IPS DF 6.9 (cell line): ENCODE measurements at regions not wholly inside any gene's neighbourhood (a gene's known extent, or its start where the extent isn't known, plus 50 kb on each side); places are given as distances from the start of the nearest gene placed in this dataset.

ENCODE experiments used
- DNase-seq: peaks from one replicate; pipeline ENCODE4 v3.0.0-alpha.2; 2013; ENCODE audit warnings: low read depth, low spot score
- H3K27ac ChIP-seq: one replicate; pipeline ENCODE4 v1.5.1; 2013; ENCODE audit warnings: low read length, control low read depth
- H3K27me3 ChIP-seq: 2 replicates; pipeline ENCODE4 v1.6.1; 2013; ENCODE audit warnings: mild to moderate bottlenecking, low read length; ENCODE audit not compliant: control insufficient read depth, insufficient read depth
- H3K36me3 ChIP-seq: 2 replicates; pipeline ENCODE4 v1.6.1; 2013; ENCODE audit warnings: low read length; ENCODE audit not compliant: control insufficient read depth, insufficient read depth
- H3K4me1 ChIP-seq: 2 replicates; pipeline ENCODE4 v1.6.1; 2013; ENCODE audit warnings: low read length; ENCODE audit not compliant: control insufficient read depth, insufficient read depth
- H3K4me3 ChIP-seq: 2 replicates; pipeline ENCODE4 v1.5.1; 2013; ENCODE audit warnings: mild to moderate bottlenecking, low read length
- H3K9me3 ChIP-seq: 2 replicates; pipeline ENCODE4 v1.6.1; 2013; ENCODE audit warnings: low read length, inconsistent platforms; ENCODE audit not compliant: control insufficient read depth, insufficient read depth
- WGBS: extraction: QIAGEN DNeasy Blood & Tissue Kit; methylation state at CpG from one replicate; pipeline ENCODE4 v1.1.7; 2013; ENCODE audit warnings: mixed read lengths, missing lambda C conversion rate; ENCODE audit not compliant: insufficient read length, insufficient coverage; 5-methylcytosine and 5-hydroxymethylcytosine counted together

DNA sequence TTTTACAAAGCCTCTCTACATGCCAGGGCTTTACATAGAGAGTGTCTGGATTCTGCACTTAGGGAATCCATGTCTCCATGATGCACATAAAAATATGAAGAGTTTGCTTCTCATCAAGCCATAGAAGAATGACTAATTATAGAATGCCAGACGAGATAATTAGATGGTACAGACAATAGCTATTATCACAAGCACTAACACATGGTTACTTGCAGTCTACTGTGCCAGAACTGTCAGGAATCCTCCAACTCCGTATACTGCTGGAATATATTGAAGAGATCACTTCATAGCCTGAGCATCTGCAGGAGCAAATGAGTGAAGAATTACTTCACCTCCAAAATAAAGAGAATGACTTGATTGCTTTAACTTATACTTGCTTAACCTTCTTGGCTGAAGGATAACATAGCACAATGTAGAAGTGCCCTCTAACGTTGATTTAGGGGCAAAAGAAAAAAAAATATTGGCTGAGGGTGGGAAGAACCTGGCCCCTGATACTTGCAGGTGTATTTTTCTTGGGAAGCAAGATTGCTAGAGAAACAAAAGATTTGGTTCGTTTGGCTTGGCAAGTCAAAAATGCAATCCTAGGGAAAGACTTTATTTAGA lies 272.8 kb upstream of the FAR2 start:
- H3K4me1 ChIP-seq: 0 out of 2 replicates have a peak, but pooled peaks cover 1% of the 10 kb centered on the region
- no peak overlapping the region for H3K4me3 ChIP-seq
- no CpG with 5 or more reads among the region's 4 CpGs for WGBS

DNA sequence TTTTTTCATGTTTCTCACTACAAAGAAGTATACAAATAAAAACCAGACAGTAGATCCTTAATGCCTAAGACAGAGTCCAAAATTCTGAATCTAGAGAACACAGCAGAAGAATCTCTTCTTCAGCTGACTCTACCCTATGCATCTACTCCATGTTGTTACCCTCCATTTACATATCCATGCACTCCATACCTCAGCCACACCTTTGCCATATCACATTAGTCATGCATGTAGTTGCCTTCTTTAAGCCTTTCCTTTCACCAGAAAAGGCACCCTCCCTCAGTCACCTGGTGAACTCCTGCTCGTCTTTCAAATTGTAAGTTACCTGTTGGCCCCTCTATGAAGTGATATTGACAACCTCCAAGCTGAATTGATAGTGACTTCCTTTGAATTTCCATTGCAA lies 271.2 kb upstream of the FAR2 start:
- Histone ChIP-seq H3K27ac (no peak overlapping the region), H3K9me3 (no peaks in the 10 kb centered on the region), H3K4me3 (no peak overlapping the region), H3K36me3 (no peaks in the 10 kb centered on the region), H3K4me1 (0 out of 2 replicates have a peak, but pooled peaks cover 1% of the 10 kb centered on the region), H3K27me3 (no peaks in the 10 kb centered on the region; the same call in 1 of the 2 replicates)
- DNase-seq: no peak
- no CpG with 5 or more reads among the region's 1 CpG for WGBS

More for the DNA sequence above, 272.8 kb upstream of the FAR2 start:
- H3K27ac ChIP-seq: no peak overlapping the region
- H3K36me3 ChIP-seq: no peaks in the 10 kb centered on the region
- no peaks in the 10 kb centered on the region; the same call in 1 of the 2 replicates for H3K27me3 ChIP-seq
- no peaks in the 10 kb centered on the region for H3K9me3 ChIP-seq
- DNase-seq: no peak

DNA sequence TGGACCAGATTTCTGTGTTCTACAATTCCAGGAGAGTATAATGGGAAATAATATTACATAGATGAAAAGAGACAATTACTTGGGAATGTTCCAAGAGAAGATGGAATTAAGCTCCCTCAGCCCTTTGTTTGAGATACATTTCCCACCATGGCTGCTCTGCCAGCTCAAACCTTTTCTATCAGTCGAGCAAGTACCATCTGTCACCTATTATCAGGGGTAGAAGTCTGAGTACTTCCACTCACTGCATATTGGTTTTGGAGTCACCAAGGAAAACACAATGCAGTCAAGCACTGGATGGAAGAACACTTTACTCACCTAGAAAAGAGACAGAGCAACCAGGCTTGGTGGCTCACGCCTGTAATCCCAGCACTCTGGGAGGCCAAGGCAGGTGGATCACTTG lies 270.4 kb upstream of the FAR2 start:
- Histone ChIP-seq H3K27me3 (no peaks in the 10 kb centered on the region; the same call in 1 of the 2 replicates), H3K4me3 (no peak overlapping the region), H3K9me3 (no peaks in the 10 kb centered on the region), H3K27ac (no peak overlapping the region), H3K36me3 (no peaks in the 10 kb centered on the region), H3K4me1 (0 out of 2 replicates have a peak, but pooled peaks cover 1% of the 10 kb centered on the region)
- no peak for DNase-seq
- WGBS: no CpG with 5 or more reads among the region's 2 CpGs

DNA sequence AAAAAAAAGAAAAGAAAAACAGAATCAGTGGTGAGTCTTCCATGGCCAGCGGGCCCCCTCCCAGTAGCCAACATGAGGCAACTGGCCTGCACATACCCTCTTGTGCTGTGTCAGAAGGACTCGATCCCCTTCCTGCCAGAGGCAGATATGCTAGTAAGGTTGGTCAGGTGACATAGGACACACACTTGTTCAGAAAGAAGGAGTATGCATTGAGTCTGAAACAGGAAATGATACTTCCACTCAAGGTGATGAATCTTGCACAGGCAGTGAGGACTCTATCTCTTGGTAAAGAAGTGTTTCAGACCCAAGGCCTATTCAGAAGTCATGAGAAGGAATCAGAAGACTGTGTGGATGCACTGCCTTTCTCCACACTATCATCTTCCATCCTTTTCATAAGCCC lies 269.7 kb upstream of the FAR2 start:
- Histone ChIP-seq H3K27me3 (no peaks in the 10 kb centered on the region; the same call in 1 of the 2 replicates), H3K4me3 (no peak overlapping the region), H3K27ac (no peak overlapping the region), H3K36me3 (no peaks in the 10 kb centered on the region), H3K4me1 (0 out of 2 replicates have a peak, but pooled peaks cover 1% of the 10 kb centered on the region), H3K9me3 (no peaks in the 10 kb centered on the region)
- WGBS: no CpG with 5 or more reads among the region's 2 CpGs
- DNase-seq: no peak

DNA sequence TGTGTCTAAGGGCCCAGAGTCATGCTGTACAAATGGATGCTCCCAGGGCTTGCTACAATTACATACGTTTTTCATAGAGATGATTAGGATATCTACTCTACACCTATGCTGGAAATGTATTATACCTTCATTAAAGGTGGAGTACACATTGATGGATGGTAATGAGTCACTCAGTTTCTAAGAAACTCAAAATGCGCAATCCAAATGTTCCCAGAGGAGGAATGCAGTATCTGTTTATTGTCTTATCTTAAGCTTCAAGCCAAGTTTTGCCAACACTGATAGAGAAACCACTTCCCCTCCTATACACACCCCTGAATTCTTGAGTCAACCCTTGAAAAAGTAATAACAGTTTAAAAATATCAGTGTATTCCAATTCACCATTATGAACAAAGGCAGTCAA lies 266.6 kb upstream of the FAR2 start:
- H3K27ac ChIP-seq: no peak overlapping the region
- no peaks in the 10 kb centered on the region for H3K36me3 ChIP-seq
- DNase-seq: no peak
- 0 out of 2 replicates have a peak, but pooled peaks cover 1% of the 10 kb centered on the region for H3K4me1 ChIP-seq
- no peak overlapping the region for H3K4me3 ChIP-seq
- no peaks in the 10 kb centered on the region for H3K9me3 ChIP-seq
- no CpG with 5 or more reads among the region's 2 CpGs for WGBS
- no peaks in the 10 kb centered on the region; the same call in 1 of the 2 replicates for H3K27me3 ChIP-seq

DNA sequence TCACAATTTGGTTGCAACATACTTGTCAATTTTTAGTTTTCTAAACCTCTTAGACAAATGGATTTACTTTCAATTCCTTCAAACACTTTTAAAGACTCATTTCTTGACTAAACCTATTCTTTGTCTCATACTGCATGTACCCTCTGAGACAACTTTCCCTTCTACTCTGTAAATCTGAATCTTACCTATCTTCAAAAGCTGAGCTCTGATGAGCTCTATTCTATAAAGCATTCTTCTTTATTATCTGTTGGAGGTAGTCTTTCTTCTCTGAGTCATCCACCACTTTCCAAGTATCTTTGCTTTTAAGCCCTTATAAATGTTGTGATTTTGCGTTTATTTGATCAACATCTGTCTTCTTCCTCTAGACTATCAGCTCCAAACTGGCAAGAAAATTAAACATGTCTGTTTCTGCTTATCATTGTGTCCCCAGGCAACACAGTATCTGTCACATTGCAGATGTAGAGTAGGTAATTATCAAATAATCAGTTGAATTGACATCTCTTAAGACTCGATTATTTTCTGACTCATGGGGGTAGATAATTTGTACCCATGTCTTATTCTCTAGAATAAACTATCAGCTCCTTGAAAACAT lies 265.6 kb upstream of the FAR2 start:
- Histone ChIP-seq H3K36me3 (no peaks in the 10 kb centered on the region), H3K27ac (no peak overlapping the region), H3K9me3 (no peaks in the 10 kb centered on the region), H3K4me1 (no peaks in the 10 kb centered on the region), H3K4me3 (no peak overlapping the region), H3K27me3 (no peaks in the 10 kb centered on the region; the same call in 1 of the 2 replicates)
- no peak for DNase-seq
- WGBS: no CpG with 5 or more reads among the region's 2 CpGs

DNA sequence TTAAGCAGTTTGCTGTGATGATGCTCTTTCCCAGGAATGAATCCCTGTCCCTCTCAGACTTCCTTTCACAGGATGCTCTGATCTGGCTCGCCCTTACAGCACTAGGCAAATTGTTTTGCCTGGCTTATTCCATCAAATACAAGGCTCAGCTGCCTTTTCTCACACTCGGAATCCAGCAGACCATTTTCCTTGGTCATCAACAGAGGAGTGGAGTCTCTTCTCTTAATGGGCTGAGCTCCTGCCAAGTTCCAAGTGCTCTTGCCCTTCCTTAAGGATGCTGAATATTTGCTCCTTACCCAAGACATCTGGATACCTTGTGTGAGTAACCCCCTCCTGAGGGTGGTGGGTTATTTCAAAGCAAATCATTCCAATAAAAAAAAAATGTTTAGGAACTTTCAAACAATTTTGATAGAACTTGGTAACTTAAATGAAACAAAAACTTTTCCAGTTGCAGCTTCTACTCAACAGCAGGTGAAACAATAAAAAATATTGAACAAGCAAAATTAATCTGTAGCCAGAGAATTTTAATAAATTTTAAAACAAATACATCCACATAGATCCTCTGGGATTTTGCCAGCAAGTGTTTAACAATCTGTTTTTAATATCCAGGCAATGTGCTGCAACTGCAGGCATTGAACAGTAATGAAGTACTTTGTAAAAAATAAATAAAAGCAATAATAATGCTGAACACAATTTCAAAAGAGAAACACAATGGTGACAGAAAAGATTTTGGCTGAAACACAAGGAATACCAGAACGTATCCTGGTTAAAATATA lies 264.0 kb upstream of the FAR2 start:
- Histone ChIP-seq H3K4me1 (no peaks in the 10 kb centered on the region), H3K4me3 (no peak overlapping the region), H3K9me3 (no peaks in the 10 kb centered on the region), H3K36me3 (no peaks in the 10 kb centered on the region), H3K27ac (no peak overlapping the region), H3K27me3 (no peaks in the 10 kb centered on the region)
- no peak for DNase-seq
- no CpG with 5 or more reads among the region's 3 CpGs for WGBS

DNA sequence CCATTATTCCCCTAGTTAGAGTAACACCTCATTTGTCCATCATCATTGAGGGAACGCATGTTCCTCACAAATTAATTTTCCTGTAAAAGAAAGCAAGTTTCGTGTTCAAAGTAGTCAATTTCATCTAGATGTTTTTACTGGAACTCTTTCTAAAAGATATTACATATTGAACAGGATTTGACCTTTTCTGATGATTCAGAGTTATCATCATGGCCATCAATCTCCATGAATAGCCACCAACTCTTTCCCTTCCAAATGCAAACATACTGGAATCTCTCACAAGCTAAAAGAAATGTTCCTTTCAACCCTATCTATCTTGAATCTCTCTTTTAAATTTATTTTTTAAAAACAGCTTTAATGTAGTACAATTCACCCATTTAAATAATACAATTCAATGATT lies 263.1 kb upstream of the FAR2 start:
- Histone ChIP-seq H3K27me3 (no peaks in the 10 kb centered on the region), H3K4me3 (no peak overlapping the region), H3K9me3 (no peaks in the 10 kb centered on the region), H3K36me3 (no peaks in the 10 kb centered on the region), H3K27ac (no peak overlapping the region), H3K4me1 (no peaks in the 10 kb centered on the region)
- DNase-seq: no peak
- no CpG with 5 or more reads among the region's 2 CpGs for WGBS

DNA sequence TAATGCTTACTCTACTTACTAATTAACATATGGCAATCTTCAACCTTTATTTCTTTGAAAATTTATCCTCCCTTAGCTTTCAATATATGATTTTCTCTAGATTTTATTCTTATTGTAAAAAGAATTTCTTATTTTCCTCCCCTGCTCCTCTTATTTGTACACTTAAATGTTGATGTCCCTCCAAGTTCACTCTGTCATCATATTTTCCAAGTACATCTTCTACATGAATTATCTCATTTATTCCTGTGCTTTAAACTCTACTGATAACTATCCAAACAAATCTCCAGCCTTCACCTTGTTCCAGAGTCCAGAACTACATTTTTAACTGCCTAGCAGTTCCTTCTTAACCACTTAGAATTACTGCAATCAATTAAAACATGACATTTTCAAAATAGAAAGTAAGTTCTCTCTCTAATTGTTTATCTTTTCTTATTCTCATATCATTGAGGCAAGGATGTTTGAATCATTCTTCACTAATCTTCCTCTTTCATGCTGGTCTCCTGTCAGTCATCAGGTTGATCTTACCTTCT lies 261.6 kb upstream of the FAR2 start:
- Histone ChIP-seq H3K36me3 (no peaks in the 10 kb centered on the region), H3K27ac (no peak overlapping the region), H3K27me3 (no peaks in the 10 kb centered on the region), H3K4me3 (no peak overlapping the region), H3K4me1 (no peaks in the 10 kb centered on the region), H3K9me3 (no peaks in the 10 kb centered on the region)
- no peak for DNase-seq

DNA sequence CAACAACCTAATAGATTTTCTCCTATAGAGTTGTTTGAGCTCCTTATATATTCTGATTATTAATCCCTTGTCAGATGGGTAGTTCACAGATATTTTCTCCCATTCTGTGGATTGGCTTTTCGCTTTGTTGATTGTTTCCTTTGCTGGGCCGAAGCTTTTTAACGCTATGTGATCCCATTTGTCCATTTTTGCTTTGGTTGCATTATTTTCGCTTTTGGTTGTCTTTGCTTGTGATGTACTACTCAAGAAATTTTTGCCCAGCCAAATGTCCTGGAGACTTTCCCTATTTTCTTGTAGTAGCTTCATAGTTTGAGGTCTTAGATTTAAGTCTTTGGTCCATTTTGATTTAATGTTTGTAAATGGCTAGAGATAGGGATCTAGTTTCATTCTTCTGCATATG lies 258.4 kb upstream of the FAR2 start:
- no peak for DNase-seq
- H3K9me3 ChIP-seq: no peaks in the 10 kb centered on the region
- H3K27ac ChIP-seq: no peak overlapping the region
- WGBS: no CpG with 5 or more reads among the region's 4 CpGs
- H3K4me1 ChIP-seq: no peaks in the 10 kb centered on the region
- no peaks in the 10 kb centered on the region for H3K36me3 ChIP-seq
- H3K4me3 ChIP-seq: no peak overlapping the region
- H3K27me3 ChIP-seq: no peaks in the 10 kb centered on the region
